Lower lobe of right lung (tissue), 2 donors: ENCODE measurements at regions not wholly inside any gene's neighbourhood (a gene's known extent, or its start where the extent isn't known, plus 50 kb on each side); places are given as distances from the start of the nearest gene placed in this dataset.

ENCODE experiments used
- ATAC-seq, 2 donors: fragments of 200-7000 bp; cut with Tn5 transposase; one replicate each; pipeline ENCODE4 v1.9.1; 2020 to 2022; ENCODE audit warnings: mild to moderate bottlenecking in 2 of 2, moderate library complexity in 2 of 2
- DNase-seq: peaks from one replicate; pipeline ENCODE4 v3.0.0-alpha.2; 2020
- H3K27ac ChIP-seq: fragments of 200-600 bp; one replicate; pipeline ENCODE4 v1.8.0; 2022
- H3K27me3 ChIP-seq: fragments of 200-600 bp; one replicate; pipeline ENCODE4 v1.8.0; 2022; ENCODE audit warnings: low read depth
- H3K36me3 ChIP-seq: fragments of 200-600 bp; one replicate; pipeline ENCODE4 v1.8.0; 2022; ENCODE audit warnings: mild to moderate bottlenecking
- H3K4me1 ChIP-seq: fragments of 200-600 bp; one replicate; pipeline ENCODE4 v1.8.0; 2022
- H3K4me3 ChIP-seq: fragments of 200-600 bp; one replicate; pipeline ENCODE4 v1.8.0; 2022; ENCODE audit warnings: mild to moderate bottlenecking
- H3K9me3 ChIP-seq: fragments of 200-600 bp; one replicate; pipeline ENCODE4 v1.8.0; 2022
- CTCF ChIP-seq: fragments of 200-600 bp; IDR thresholded peaks from one replicate; pipeline ENCODE4 v1.8.0; 2022; ENCODE audit warnings: antibody characterized with exemption, mild to moderate bottlenecking
- intact Hi-C: fragments of 100-400 bp; cut with DNase I; formaldehyde crosslinking; loops from one replicate; pipeline ENCODE4 v1.11.0; 2022
- donor health status: DM: no; HTN: yes; CAD: no; lungs with severe emphysema.

- H3K27ac ChIP-seq, result no peak overlapping the region
- intact Hi-C loops, result no loop called here
- no peak for TF ChIP-seq CTCF
Observed at GRCh38 chr12:13724136-13724535, 257.3 kb downstream of the GRIN2B start.

GRCh38 chr12:13719986-13720385 lies 261.4 kb downstream of the GRIN2B start:
- H3K27ac ChIP-seq, result no peak overlapping the region
- no peak overlapping the region for H3K4me3 ChIP-seq
- no peaks in the 10 kb centered on the region for H3K4me1 ChIP-seq
- no peaks in the 10 kb centered on the region for H3K9me3 ChIP-seq
- intact Hi-C loops, result no loop called here
- no peaks in the 10 kb centered on the region for H3K36me3 ChIP-seq
- peaks cover 1% of the 10 kb centered on the region for H3K27me3 ChIP-seq
- ATAC-seq (no peak), DNase-seq (no peak)
- TF ChIP-seq CTCF, result no peak

More at GRCh38 chr12:13724136-13724535, 257.3 kb downstream of the GRIN2B start:
- Histone ChIP-seq H3K4me3 (no peak overlapping the region), H3K9me3 (no peaks in the 10 kb centered on the region), H3K36me3 (no peaks in the 10 kb centered on the region), H3K27me3 (peaks cover 6% of the 10 kb centered on the region), H3K4me1 (no peaks in the 10 kb centered on the region)
- ATAC-seq (no peak), DNase-seq (no peak)

GRCh38 chr12:13718271-13718670 lies 263.1 kb downstream of the GRIN2B start:
- ATAC-seq (no peak), DNase-seq (no peak)
- Histone ChIP-seq H3K27me3 (no peaks in the 10 kb centered on the region), H3K27ac (no peak overlapping the region), H3K9me3 (no peaks in the 10 kb centered on the region), H3K4me1 (no peaks in the 10 kb centered on the region), H3K36me3 (no peaks in the 10 kb centered on the region), H3K4me3 (no peak overlapping the region)
- intact Hi-C loops, result no loop called here
- no peak for TF ChIP-seq CTCF

- no peak for ATAC-seq
- intact Hi-C loops, result no loop called here
Observed at GRCh38 chr12:13716119-13716518, 265.3 kb downstream of the GRIN2B start.

GRCh38 chr12:13713556-13714410 lies 267.6 kb downstream of the GRIN2B start:
- no peaks in the 10 kb centered on the region for H3K36me3 ChIP-seq
- no peaks in the 10 kb centered on the region for H3K9me3 ChIP-seq
- ATAC-seq (no peak), DNase-seq (no peak)
- no peaks in the 10 kb centered on the region for H3K4me1 ChIP-seq
- H3K27ac ChIP-seq, result no peak overlapping the region
- TF ChIP-seq CTCF, result no peak
- intact Hi-C loops, result no loop called here
- no peak overlapping the region for H3K4me3 ChIP-seq
- no peaks in the 10 kb centered on the region for H3K27me3 ChIP-seq

More at GRCh38 chr12:13716119-13716518, 265.3 kb downstream of the GRIN2B start:
- Histone ChIP-seq H3K36me3 (no peaks in the 10 kb centered on the region), H3K4me1 (no peaks in the 10 kb centered on the region), H3K4me3 (no peak overlapping the region), H3K27ac (no peak overlapping the region), H3K27me3 (no peaks in the 10 kb centered on the region), H3K9me3 (no peaks in the 10 kb centered on the region)
- no peak for DNase-seq
- TF ChIP-seq CTCF, result no peak
